Smooth muscle cell (in vitro differentiated cells): ENCODE measurements at regions not wholly inside any gene's neighbourhood (a gene's known extent, or its start where the extent isn't known, plus 50 kb on each side); places are given as distances from the start of the nearest gene placed in this dataset.
"Not testable (repeated sequence)": the region's sequence is repeated elsewhere in the genome, so short reads cannot be mapped to it uniquely, and the experiment has no call there.

Experiments used
- DNase-seq: peaks from one replicate; lab custom pipeline; 2025; ENCODE audit not compliant: unreplicated experiment; lab: John Stamatoyannopoulos, UW
- H2AFZ ChIP-seq: fragments of 200-600 bp; sonication (generic); 2 replicates; pipeline ENCODE4 v1.6.0; 2016; ENCODE audit warnings: antibody characterized with exemption, low read depth, mild to moderate bottlenecking
- H3F3A ChIP-seq: fragments of 200-600 bp; sonication (generic); 2 replicates; pipeline ENCODE4 v1.6.0; 2017; ENCODE audit warnings: antibody characterized with exemption, low read depth
- H3K27ac ChIP-seq: fragments of 200-600 bp; sonication (generic); 2 replicates; pipeline ENCODE4 v1.5.1; 2016; ENCODE audit warnings: low read depth, mild to moderate bottlenecking
- H3K27me3 ChIP-seq: fragments of 200-600 bp; sonication (generic); 2 replicates; pipeline ENCODE4 v1.6.1; 2016; ENCODE audit warnings: low read depth, mild to moderate bottlenecking
- H3K36me3 ChIP-seq: fragments of 200-600 bp; sonication (generic); 2 replicates; pipeline ENCODE4 v1.5.1; 2016; ENCODE audit warnings: low read depth
- H3K4me1 ChIP-seq: fragments of 200-600 bp; sonication (generic); 2 replicates; pipeline ENCODE4 v1.5.1; 2016; ENCODE audit warnings: low read depth
- H3K4me2 ChIP-seq: fragments of 200-600 bp; sonication (generic); 2 replicates; pipeline ENCODE4 v1.6.0; 2016; ENCODE audit warnings: mild to moderate bottlenecking
- H3K4me3 ChIP-seq: fragments of 200-600 bp; sonication (generic); 2 replicates; pipeline ENCODE4 v1.5.1; 2016; ENCODE audit warnings: mild to moderate bottlenecking
- H3K79me2 ChIP-seq: fragments of 200-600 bp; sonication (generic); 2 replicates; pipeline ENCODE4 v1.6.0; 2016; ENCODE audit warnings: low read depth, mild to moderate bottlenecking
- H3K9ac ChIP-seq: fragments of 200-600 bp; sonication (generic); 2 replicates; pipeline ENCODE4 v1.6.0; 2016; ENCODE audit warnings: low read depth
- H3K9me3 ChIP-seq: fragments of 200-600 bp; sonication (generic); replicated peaks from 2 replicates; pipeline ENCODE4 v1.5.1; 2016; ENCODE audit warnings: low read depth
- H4K20me1 ChIP-seq: fragments of 200-600 bp; sonication (generic); 2 replicates; pipeline ENCODE4 v1.6.0; 2016; ENCODE audit warnings: low read depth
- CTCF ChIP-seq: fragments of 200-600 bp; sonication (generic); IDR thresholded peaks from 2 replicates; pipeline ENCODE4 v1.5.1; 2017; ENCODE audit warnings: borderline replicate concordance, mild to moderate bottlenecking, antibody characterized with exemption; ENCODE audit not compliant: insufficient read depth, poor library complexity, severe bottlenecking
- WGBS: methylation state at CpG from one replicate; pipeline ENCODE4 v1.1.7; 2016; ENCODE audit warnings: low lambda C conversion rate; 5-methylcytosine and 5-hydroxymethylcytosine counted together

GRCh38 chr2:22079583-22079982 lies 955.8 kb downstream of the TDRD15 start:
- Histone ChIP-seq H3F3A (no peaks in the 10 kb centered on the region), H2AFZ (no peak overlapping the region), H4K20me1 (no peaks in the 10 kb centered on the region), H3K9ac (no peak overlapping the region), H3K9me3 (no peaks in the 10 kb centered on the region), H3K4me3 (no peak overlapping the region), H3K4me1 (peaks cover 3% of the 10 kb centered on the region), H3K36me3 (no peaks in the 10 kb centered on the region), H3K79me2 (no peaks in the 10 kb centered on the region), H3K4me2 (no peak overlapping the region), H3K27ac (no peak overlapping the region), H3K27me3 (no peaks in the 10 kb centered on the region)
- no peak for TF ChIP-seq CTCF
- no peak for DNase-seq
- 87% methylated on average over 3 of the region's 3 CpGs for WGBS

- no peaks in the 10 kb centered on the region for H3K4me1 ChIP-seq
- no peak overlapping the region for H3K4me2 ChIP-seq
- no peaks in the 10 kb centered on the region for H3K27me3 ChIP-seq
- WGBS: 94% methylated on average over 2 of the region's 2 CpGs
- no peak overlapping the region for H3K9ac ChIP-seq
- H3K27ac ChIP-seq: no peak overlapping the region
- TF ChIP-seq CTCF: no peak
- H3K4me3 ChIP-seq: no peak overlapping the region
- no peaks in the 10 kb centered on the region for H3K9me3 ChIP-seq
- no peak overlapping the region for H2AFZ ChIP-seq
- H4K20me1 ChIP-seq: no peaks in the 10 kb centered on the region
- no peaks in the 10 kb centered on the region for H3F3A ChIP-seq
- H3K36me3 ChIP-seq: no peaks in the 10 kb centered on the region
- no peaks in the 10 kb centered on the region for H3K79me2 ChIP-seq
- no peak for DNase-seq
These were observed 963.0 kb downstream of the TDRD15 start for GRCh38 chr2:22086726-22087125.

- H3K27ac ChIP-seq, H3K36me3 ChIP-seq, H3K9me3 ChIP-seq, H3K9ac ChIP-seq, H3K4me2 ChIP-seq, H2AFZ ChIP-seq, H3F3A ChIP-seq, DNase-seq, H3K4me3 ChIP-seq, H3K4me1 ChIP-seq, H3K27me3 ChIP-seq, H4K20me1 ChIP-seq, H3K79me2 ChIP-seq: not testable (repeated sequence)
- WGBS: 88% methylated on average over 3 of the region's 3 CpGs
These were observed 979.8 kb downstream of the TDRD15 start for GRCh38 chr2:22103617-22104016.

- no peak overlapping the region for H3K4me3 ChIP-seq
- no peak overlapping the region for H3K9ac ChIP-seq
- H3K79me2 ChIP-seq: no peaks in the 10 kb centered on the region
- H3K4me2 ChIP-seq: no peak overlapping the region
- no peak overlapping the region for H2AFZ ChIP-seq
- no peaks in the 10 kb centered on the region for H3F3A ChIP-seq
- WGBS: 89% methylated on average over 3 of the region's 3 CpGs
- H3K27ac ChIP-seq: no peak overlapping the region
- H3K27me3 ChIP-seq: no peaks in the 10 kb centered on the region
- no peaks in the 10 kb centered on the region for H4K20me1 ChIP-seq
- no peaks in the 10 kb centered on the region for H3K9me3 ChIP-seq
- no peak for DNase-seq
- TF ChIP-seq CTCF: no peak
- no peaks in the 10 kb centered on the region for H3K36me3 ChIP-seq
- no peaks in the 10 kb centered on the region for H3K4me1 ChIP-seq
These were observed 986.5 kb downstream of the TDRD15 start for GRCh38 chr2:22110244-22110651.
